ENCODE measurements at regions not wholly inside any gene's neighbourhood (a gene's known extent, or its start where the extent isn't known, plus 50 kb on each side); places are given as distances from the start of the nearest gene placed in this dataset.

- TF ChIP-seq GATA3 (IDR thresholded peaks at IDR 0.05; ENCODE audit: low read depth, low read length) (no peak), GATA2 (IDR thresholded peaks at IDR 0.05; ENCODE audit: low read depth, low read length) (no peak)
These were observed 108.7 kb upstream of the SSBP2 start for GRCh38 chr5:81859624-81860023.
